Erythroblast (primary cell): ENCODE measurements at regions not wholly inside any gene's neighbourhood (a gene's known extent, or its start where the extent isn't known, plus 50 kb on each side); places are given as distances from the start of the nearest gene placed in this dataset.

Experiments used
- GATA1 ChIP-seq: IDR thresholded peaks from 2 replicates; pipeline ENCODE4 v1.6.1; 2011; ENCODE audit warnings: low read depth, mild to moderate bottlenecking, control low read depth, low read length, moderate library complexity
- POLR2A ChIP-seq: IDR thresholded peaks from 2 replicates; pipeline ENCODE4 v1.6.1; 2011; ENCODE audit warnings: mild to moderate bottlenecking, low read length

- TF ChIP-seq POLR2A (no peak), GATA1 (no peak)
Measured at GRCh38 chr12:92539976-92540781, 162.6 kb upstream of the PLEKHG7 start.
